GF-D8 (cell line): ENCODE measurements at regions not wholly inside any gene's neighbourhood (a gene's known extent, or its start where the extent isn't known, plus 50 kb on each side); places are given as distances from the start of the nearest gene placed in this dataset.

Experiments
- DNase-seq: peaks from one replicate; lab custom pipeline; 2025; lab: John Stamatoyannopoulos, UW

DNA sequence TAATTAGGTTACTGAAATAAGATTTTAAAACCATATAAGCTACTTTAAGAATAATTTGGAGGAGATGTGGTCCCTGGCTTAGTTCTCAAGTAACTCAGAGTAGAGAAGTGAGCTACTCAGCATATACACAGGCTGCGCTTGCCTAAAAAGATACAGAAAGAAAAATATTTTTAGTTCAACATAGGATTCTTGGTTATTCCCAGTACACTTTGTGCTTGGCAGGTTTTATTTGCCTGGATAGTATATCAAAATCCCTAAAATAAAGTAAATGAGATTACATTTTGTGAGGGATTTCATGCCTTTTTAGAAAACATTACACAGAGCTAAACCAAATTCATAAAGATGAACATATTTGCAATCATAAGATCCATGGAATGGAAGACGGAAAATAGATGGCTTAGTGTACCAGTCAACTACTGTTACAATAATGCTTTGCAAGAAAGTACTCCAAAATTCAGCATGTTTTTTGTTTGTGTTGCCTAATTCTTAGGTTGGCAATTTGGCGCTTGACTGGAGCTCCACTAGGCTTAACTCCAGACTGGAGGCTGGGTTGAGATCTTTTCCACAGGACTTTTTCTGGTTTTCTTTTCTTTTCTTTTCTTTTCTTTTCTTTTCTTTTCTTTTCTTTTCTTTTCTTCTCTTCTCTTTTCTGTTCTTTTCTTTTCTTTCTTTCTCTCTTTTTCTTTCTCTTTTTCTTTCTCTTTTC lies 600.5 kb upstream of the SYT4 start:
- no peak for DNase-seq

DNA sequence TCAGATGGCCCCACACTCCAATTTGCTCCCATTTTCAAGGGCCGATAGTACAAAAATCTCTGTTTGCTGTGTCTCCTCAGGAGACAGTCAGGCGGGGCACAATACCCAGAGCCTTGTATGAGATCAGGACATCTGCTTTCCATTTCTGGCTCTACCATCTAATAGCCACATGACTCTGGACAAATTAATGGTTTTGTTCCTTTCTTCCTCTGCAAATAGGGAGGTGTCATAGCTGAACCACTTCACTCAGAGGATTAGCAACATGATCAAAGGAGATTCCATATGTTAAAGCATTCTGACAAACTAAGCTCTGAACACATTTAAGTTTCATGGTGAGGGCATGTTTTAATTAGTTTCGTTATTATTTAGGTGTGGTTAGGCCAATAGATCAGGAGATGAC lies 602.1 kb upstream of the SYT4 start:
- DNase-seq: no peak

- no peak for DNase-seq
Observed at GRCh38 chr18:43882358-43883055, 605.2 kb upstream of the SYT4 start.

GRCh38 chr18:43883886-43884285 lies 606.6 kb upstream of the SYT4 start:
- no peak for DNase-seq

- no peak for DNase-seq
Observed at GRCh38 chr18:43886341-43886740, 609.1 kb upstream of the SYT4 start.

- no peak for DNase-seq
Observed at GRCh38 chr18:43887491-43887890, 610.2 kb upstream of the SYT4 start.

DNA sequence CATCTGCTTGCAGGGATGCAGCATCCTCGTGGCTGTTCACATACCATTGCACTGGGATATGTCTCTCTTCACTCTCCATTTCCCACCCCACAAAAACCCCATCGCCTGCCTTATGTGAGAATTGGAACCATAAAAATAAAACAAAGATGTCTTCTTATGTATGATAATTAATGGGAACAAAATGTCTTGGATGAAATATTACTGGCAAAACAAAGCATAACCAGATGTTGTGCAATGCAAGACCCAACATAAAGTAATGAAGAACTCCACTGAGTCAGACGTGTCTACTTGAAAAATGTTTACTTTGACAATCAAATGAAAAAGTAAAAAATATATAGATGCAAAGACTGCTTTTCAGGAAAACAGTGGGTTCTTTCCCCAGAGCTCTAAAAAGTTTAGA lies 611.3 kb upstream of the SYT4 start:
- no peak for DNase-seq

GRCh38 chr18:43893001-43893637 lies 615.8 kb upstream of the SYT4 start:
- DNase-seq: no peak

DNA sequence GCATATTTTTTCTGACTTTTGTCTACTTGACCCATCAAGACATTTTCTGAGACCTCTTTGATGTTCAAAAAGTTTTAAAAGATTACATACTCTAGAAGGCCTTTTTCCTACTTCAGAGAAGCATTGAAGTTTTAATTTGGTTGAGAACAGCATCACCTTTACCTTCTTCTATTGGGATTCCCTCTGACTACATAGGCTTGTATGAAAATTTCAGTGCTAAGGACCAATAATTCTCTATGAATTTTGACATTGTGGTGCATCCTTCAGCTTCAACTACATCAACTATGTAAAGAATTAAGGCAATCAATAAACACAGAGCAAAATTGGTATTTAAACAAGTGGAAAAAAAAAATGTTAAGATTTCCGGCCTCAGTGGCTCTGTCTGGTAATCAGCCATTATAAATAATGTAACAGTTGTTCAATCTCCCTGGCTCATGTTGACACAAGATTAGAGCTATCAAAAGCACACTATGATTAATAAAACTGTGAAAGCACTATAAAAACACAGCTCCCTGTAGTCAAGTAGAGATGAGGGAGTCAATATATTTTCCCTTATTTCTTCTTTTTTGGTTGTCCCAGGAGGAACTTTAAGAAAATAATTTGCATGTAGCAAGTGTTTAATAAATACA lies 627.0 kb upstream of the SYT4 start:
- no peak for DNase-seq

- no peak for DNase-seq
Observed at GRCh38 chr18:43914018-43914417, 636.7 kb upstream of the SYT4 start.

DNA sequence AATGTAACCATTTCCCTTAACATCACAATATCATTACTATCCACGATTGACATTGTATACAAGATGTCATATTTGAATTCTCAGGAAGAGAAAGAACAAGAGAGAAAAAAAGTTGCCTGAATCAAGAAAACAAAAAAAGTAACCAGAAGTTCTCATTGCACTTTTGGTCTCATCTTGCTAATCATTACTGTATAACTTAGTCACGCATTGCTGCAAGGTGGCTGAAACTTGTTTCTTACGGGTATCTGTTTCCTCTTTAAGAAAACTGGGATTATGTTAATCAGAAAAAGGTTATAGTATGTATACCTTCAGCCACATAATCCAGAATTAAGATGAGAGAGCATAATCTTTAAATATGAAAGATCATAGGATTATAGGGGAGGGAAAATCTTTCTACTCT lies 639.7 kb upstream of the SYT4 start:
- no peak for DNase-seq

DNA sequence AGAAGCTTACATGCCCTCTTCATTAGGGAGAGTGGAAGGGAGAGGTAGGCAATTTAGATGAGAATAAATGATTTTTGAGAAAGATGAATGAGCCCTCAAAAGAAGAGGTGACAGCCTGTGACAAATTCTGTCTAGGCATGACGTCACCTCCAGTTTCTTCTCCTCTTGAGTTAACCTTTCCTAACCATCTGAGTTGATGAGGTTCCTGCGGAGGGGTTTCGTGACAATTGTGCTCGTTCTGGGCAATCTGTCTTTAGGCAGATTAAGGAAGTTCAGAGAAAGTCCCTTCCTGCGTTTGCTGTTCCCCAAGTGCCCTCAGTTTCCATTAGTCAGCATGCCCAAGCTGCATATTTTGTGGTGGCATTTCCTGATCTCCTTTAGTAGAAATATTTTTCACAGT lies 640.2 kb upstream of the SYT4 start:
- DNase-seq: no peak

GRCh38 chr18:43919551-43919950 lies 642.3 kb upstream of the SYT4 start:
- DNase-seq: no peak

GRCh38 chr18:43931439-43931838 lies 654.1 kb upstream of the SYT4 start:
- DNase-seq: no peak

DNA sequence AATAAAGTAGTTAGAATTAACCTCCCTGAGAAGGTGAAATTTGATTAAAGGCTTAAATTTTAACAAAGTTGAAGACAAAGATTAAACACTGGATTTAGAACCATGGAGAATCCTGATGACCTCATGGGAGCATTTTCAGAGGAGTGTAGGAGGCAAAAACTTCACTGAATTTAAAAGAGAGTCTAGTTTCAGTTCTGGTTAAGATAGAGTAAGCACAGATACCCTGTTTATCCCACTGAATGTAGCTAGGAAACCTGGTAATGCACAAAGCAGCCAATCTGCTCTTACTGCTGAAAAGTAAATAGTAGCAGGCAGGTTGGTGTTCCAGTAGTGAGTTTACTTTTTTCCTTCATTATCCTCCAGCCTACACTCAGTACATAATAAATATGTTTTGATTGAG lies 654.9 kb upstream of the SYT4 start:
- DNase-seq: no peak

GRCh38 chr18:43933177-43933576 lies 655.9 kb upstream of the SYT4 start:
- DNase-seq: no peak

GRCh38 chr18:43934322-43934721 lies 657.0 kb upstream of the SYT4 start:
- no peak for DNase-seq

GRCh38 chr18:43934781-43935471 lies 657.6 kb upstream of the SYT4 start:
- DNase-seq: no peak

DNA sequence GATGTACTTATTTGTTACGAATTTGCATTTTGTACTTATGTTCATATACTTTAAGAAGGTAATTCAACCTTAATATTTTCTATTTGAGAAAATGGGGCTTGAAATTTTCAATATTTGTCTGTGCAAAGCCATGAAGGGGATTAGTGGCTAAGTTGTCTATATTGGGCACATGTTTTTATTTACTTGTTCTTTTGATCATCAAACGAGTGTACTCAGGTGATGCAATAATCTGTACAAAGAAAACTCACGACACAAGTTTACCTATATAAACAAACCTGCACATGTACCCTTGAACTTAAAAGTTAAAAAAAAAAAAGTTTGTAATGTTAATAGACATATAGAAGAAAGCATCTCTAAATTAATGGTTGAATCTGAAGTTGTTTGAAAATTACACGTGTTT lies 658.9 kb upstream of the SYT4 start:
- no peak for DNase-seq

DNA sequence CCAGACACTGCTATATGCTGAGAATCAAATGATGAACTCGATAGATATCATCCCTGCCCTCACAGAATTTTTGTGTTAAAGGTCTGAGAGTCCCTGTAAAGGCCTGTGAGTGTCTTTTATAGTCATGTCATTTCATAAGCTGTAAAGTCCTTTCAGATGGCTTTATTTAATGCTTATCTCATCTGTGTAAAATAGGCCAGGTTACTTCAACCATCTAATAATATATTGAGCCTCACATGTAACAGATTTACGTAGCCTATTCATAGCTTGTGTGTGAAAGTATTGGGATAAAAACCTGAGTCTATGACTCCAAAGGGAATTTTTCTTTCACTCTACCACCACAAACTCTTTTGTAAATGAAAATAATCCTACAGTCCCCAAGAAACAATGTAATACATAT lies 672.0 kb upstream of the SYT4 start:
- DNase-seq: no peak

DNA sequence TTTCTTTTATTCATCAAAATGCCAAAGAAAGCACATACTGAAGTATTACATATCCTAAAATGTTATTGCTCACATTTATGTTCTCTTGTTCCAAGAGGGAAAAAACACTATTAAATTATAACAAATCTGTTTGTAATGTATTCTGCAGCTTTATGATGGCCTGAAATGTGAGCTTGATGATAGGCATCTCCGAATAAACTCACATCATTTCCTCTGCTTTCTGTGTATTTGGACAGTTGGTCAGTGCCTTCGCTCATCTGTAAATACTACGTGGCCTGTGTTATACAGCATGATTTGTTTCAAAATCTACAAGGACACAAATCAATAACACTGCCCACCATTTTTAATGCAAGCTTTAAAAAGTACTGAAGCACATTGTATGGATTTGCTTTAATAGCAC lies 672.8 kb upstream of the SYT4 start:
- DNase-seq: no peak

DNA sequence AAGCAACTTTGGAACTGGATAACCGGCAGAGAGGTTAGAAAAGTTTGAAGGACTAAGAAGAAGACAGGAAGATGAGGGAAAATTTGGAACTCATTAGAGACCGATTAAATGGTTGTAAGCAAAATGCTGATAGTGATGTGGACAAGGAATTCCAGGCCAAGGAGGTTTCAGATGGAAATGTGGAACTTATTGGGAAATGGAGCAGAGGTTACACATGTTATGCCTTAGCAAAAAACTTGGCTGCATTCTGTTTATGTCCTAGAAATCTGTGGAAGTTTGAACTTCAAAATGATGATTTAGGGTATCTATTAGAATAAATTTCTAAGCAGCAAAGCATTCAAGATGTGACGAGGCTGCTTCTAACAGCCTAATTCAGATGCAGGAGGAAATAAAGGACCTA lies 675.1 kb upstream of the SYT4 start:
- no peak for DNase-seq
